ENCODE measurements at regions not wholly inside any gene's neighbourhood (a gene's known extent, or its start where the extent isn't known, plus 50 kb on each side); places are given as distances from the start of the nearest gene placed in this dataset.

- no peak for DNase-seq (ENCODE audit: low read depth)
- no peak overlapping the region for H3K4me3 ChIP-seq (ENCODE audit: low read length)
- TF ChIP-seq CTCF (IDR thresholded peaks at IDR 0.05; ENCODE audit: insufficient read depth, low read depth, low read length, missing control alignments): no peak
These were observed 364.4 kb upstream of the PRKCQ start for GRCh38 chr10:6944436-6944835.

- no peak overlapping the region for H3K4me3 ChIP-seq (ENCODE audit: low read length)
- no peak for DNase-seq (ENCODE audit: low read depth)
- TF ChIP-seq CTCF (IDR thresholded peaks at IDR 0.05; ENCODE audit: insufficient read depth, low read depth, low read length, missing control alignments): no peak
These were observed 358.3 kb upstream of the PRKCQ start for GRCh38 chr10:6938384-6938783.

- no peak overlapping the region for H3K4me3 ChIP-seq (ENCODE audit: low read length)
- no peak for DNase-seq (ENCODE audit: low read depth)
- TF ChIP-seq CTCF (IDR thresholded peaks at IDR 0.05; ENCODE audit: insufficient read depth, low read depth, low read length, missing control alignments): no peak
These were observed 356.9 kb upstream of the PRKCQ start for GRCh38 chr10:6936931-6937330.

- TF ChIP-seq CTCF (IDR thresholded peaks at IDR 0.05; ENCODE audit: insufficient read depth, low read depth, low read length, missing control alignments): no peak
- no peak overlapping the region for H3K4me3 ChIP-seq (ENCODE audit: low read length)
- DNase-seq (ENCODE audit: low read depth): no peak
These were observed 349.2 kb upstream of the PRKCQ start for GRCh38 chr10:6929148-6929830.

- no peak overlapping the region for H3K4me3 ChIP-seq (ENCODE audit: low read length)
- no peak for TF ChIP-seq CTCF (IDR thresholded peaks at IDR 0.05; ENCODE audit: insufficient read depth, low read depth, low read length, missing control alignments)
- DNase-seq (ENCODE audit: low read depth): no peak
These were observed 348.5 kb upstream of the PRKCQ start for GRCh38 chr10:6928586-6928985.

- H3K4me3 ChIP-seq (ENCODE audit: low read length): no peak overlapping the region
- no peak for DNase-seq (ENCODE audit: low read depth)
- no peak for TF ChIP-seq CTCF (IDR thresholded peaks at IDR 0.05; ENCODE audit: insufficient read depth, low read depth, low read length, missing control alignments)
These were observed 346.9 kb upstream of the PRKCQ start for GRCh38 chr10:6926971-6927370.

GRCh38 chr10:6925146-6925545, 345.1 kb upstream of the PRKCQ start:
- H3K4me3 ChIP-seq (ENCODE audit: low read length): no peak overlapping the region

More at GRCh38 chr10:6925146-6925545, 345.1 kb upstream of the PRKCQ start:
- DNase-seq (ENCODE audit: low read depth): no peak
- TF ChIP-seq CTCF (IDR thresholded peaks at IDR 0.05; ENCODE audit: insufficient read depth, low read depth, low read length, missing control alignments): no peak

Data from epithelial cell of esophagus (primary cell).